Calu3 (cell line): ENCODE measurements at regions not wholly inside any gene's neighbourhood (a gene's known extent, or its start where the extent isn't known, plus 50 kb on each side); places are given as distances from the start of the nearest gene placed in this dataset.

Experiments used
- BruUV-seq: library from RNA; stranded (reverse); fragments of 400-500 nt; replicated peaks from 2 replicates; lab custom pipeline; 2021; lab: Mats Ljungman, UMichigan
- CTCF ChIA-PET: fragments of 300-600 bp; sonication (Branson Sonifier 250); formaldehyde crosslinking; loops from one replicate; lab custom pipeline; 2022; ENCODE audit warnings: antibody characterized with exemption; lab: Charles Lee
- DNase-seq: peaks from one replicate; pipeline ENCODE4 v3.0.0; 2022
- H3K27ac Mint-ChIP-seq: one replicate; pipeline ENCODE4 v1.8.0; 2022; ENCODE audit warnings: mixed read lengths; ENCODE audit not compliant: unreplicated experiment
- H3K27me3 Mint-ChIP-seq: one replicate; pipeline ENCODE4 v1.8.0; 2022; ENCODE audit warnings: mixed read lengths; ENCODE audit not compliant: unreplicated experiment
- H3K36me3 Mint-ChIP-seq: one replicate; pipeline ENCODE4 v1.8.0; 2022; ENCODE audit warnings: mild to moderate bottlenecking, moderate library complexity, mixed read lengths; ENCODE audit not compliant: insufficient read depth, unreplicated experiment
- H3K4me1 Mint-ChIP-seq: one replicate; pipeline ENCODE4 v1.8.0; 2022; ENCODE audit warnings: mild to moderate bottlenecking, low read depth, mixed read lengths; ENCODE audit not compliant: unreplicated experiment
- H3K4me3 Mint-ChIP-seq: one replicate; pipeline ENCODE4 v1.8.0; 2022; ENCODE audit warnings: mild to moderate bottlenecking, low read depth, moderate library complexity, mixed read lengths; ENCODE audit not compliant: unreplicated experiment
- H3K9me3 Mint-ChIP-seq: one replicate; pipeline ENCODE4 v1.8.0; 2022; ENCODE audit warnings: low read depth, mixed read lengths; ENCODE audit not compliant: unreplicated experiment
- intact Hi-C: fragments of 100-400 bp; cut with micrococcal nuclease; formaldehyde crosslinking; loops from one replicate; pipeline ENCODE4 v1.10.0; 2022; ENCODE audit not compliant: unreplicated experiment
- TF ChIP-seq, protein P1 (sequence below): fragments of 200-600 bp; IDR thresholded peaks from one replicate; pipeline ENCODE4 v1.8.0; 2022; ENCODE audit warnings: antibody characterized with exemption; ENCODE audit not compliant: unreplicated experiment

DNA sequence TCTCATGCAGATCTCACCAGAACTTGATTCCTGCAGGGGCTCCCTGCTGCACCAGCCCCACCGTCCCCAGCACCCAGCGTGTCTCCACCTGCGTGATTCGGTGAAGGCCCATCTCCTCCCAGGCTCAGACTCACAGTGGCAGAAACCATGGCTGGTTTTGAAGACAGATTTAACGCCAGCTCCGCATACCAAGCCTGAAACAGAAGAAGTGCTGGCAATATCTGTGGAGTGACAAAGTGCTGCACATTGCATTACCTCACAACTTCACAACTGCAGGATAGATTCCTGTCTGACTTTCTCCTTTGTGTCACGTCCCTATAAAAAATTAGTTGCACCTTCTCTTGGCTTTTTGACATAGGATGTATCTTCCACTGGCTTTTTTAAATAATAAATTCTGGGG is 120.7 kb downstream of the TTLL2 start:
- no peak for DNase-seq
- no peak overlapping the region for H3K4me3 Mint-ChIP-seq
- no peaks in the 10 kb centered on the region for H3K4me1 Mint-ChIP-seq
- BruUV-seq = no TSS peak
- TF ChIP-seq, protein P1, sequence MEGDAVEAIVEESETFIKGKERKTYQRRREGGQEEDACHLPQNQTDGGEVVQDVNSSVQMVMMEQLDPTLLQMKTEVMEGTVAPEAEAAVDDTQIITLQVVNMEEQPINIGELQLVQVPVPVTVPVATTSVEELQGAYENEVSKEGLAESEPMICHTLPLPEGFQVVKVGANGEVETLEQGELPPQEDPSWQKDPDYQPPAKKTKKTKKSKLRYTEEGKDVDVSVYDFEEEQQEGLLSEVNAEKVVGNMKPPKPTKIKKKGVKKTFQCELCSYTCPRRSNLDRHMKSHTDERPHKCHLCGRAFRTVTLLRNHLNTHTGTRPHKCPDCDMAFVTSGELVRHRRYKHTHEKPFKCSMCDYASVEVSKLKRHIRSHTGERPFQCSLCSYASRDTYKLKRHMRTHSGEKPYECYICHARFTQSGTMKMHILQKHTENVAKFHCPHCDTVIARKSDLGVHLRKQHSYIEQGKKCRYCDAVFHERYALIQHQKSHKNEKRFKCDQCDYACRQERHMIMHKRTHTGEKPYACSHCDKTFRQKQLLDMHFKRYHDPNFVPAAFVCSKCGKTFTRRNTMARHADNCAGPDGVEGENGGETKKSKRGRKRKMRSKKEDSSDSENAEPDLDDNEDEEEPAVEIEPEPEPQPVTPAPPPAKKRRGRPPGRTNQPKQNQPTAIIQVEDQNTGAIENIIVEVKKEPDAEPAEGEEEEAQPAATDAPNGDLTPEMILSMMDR = no peak
- H3K27me3 Mint-ChIP-seq = peaks cover 54% of the 10 kb centered on the region
- no peaks in the 10 kb centered on the region for H3K9me3 Mint-ChIP-seq
- H3K27ac Mint-ChIP-seq = no peak overlapping the region
- intact Hi-C loops = no loop called here
- CTCF ChIA-PET = interaction anchor here (1.2 kb wide), 1 partner anchor 8 kb away, joined by 3 read pairs; no protein-coding TSS in a partner anchor
- H3K36me3 Mint-ChIP-seq = no peaks in the 10 kb centered on the region

DNA sequence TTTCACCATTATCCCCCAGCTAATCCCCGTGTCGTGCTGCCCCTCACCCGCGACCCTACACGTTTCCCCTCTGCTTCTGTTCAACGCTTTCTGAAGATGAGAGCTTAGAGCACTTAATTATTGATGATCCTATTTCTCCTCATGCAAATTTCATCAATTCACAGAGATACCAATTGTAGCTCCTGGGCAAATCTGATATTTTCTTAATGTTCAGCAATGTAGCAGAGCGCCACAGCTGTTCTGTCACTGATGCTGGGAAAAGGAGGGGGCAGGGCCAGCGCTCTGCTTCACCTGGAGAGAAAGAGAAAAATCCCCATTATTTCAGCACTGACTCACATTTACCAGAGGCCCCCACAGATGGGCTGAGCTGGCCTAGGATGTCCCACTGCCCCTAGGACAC is 121.2 kb downstream of the TTLL2 start:
- no peak for DNase-seq
- peaks cover 54% of the 10 kb centered on the region for H3K27me3 Mint-ChIP-seq
- H3K9me3 Mint-ChIP-seq = no peaks in the 10 kb centered on the region
- CTCF ChIA-PET = interaction anchor here (1.2 kb wide), 1 partner anchor 9 kb away, joined by 3 read pairs; no protein-coding TSS in a partner anchor
- H3K36me3 Mint-ChIP-seq = no peaks in the 10 kb centered on the region
- TF ChIP-seq, protein P1 = no peak
- H3K4me3 Mint-ChIP-seq = no peak overlapping the region
- intact Hi-C loops = no loop called here
- H3K4me1 Mint-ChIP-seq = no peaks in the 10 kb centered on the region
- no peak overlapping the region for H3K27ac Mint-ChIP-seq
- BruUV-seq = no TSS peak

DNA sequence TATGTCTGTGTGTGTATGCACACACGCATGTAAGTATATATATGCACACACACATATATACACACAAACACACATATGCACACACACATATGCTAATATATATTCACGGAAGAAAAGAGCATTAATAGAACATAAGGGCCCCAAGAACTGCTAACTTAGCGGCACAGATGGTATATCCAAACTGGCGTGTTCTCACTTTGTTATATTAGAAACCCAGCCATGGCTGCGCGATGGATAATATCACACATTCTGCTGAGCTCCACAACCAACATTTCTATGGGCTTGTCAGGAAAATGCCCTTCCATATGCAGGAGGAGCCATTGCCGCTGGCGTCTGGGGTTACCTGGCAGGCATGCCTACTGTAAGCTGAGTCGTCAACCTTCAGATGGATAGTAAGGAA is 122.1 kb downstream of the TTLL2 start:
- Mint-ChIP-seq H3K36me3 (no peaks in the 10 kb centered on the region), H3K27ac (no peak overlapping the region), H3K4me3 (no peak overlapping the region), H3K27me3 (peaks cover 49% of the 10 kb centered on the region), H3K4me1 (no peaks in the 10 kb centered on the region), H3K9me3 (no peaks in the 10 kb centered on the region)
- TF ChIP-seq, protein P1 = no peak
- DNase-seq = no peak
- CTCF ChIA-PET = no interaction called here
- BruUV-seq = no TSS peak
- intact Hi-C loops = no loop called here

DNA sequence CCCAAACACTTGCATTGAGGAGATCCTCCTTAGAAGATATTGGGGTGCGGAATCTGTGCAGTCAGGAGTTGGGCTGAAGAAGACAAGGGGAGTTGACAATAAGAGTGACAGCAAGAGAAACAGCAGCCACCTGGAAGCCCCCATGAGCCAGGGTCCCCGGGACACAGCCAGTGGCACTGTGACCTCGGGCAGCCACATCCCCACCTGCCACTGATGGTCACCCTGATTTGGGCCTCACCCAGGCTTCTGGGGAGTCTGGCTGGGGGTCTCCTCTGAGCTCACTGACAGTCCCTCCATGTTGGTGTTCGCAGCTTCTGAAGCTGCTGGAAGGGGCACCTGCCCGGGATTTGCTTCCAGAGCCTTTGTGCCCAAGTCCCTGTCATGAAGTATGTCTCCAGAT is 123.5 kb downstream of the TTLL2 start:
- Mint-ChIP-seq H3K36me3 (no peaks in the 10 kb centered on the region), H3K4me1 (no peaks in the 10 kb centered on the region), H3K27ac (no peak overlapping the region), H3K9me3 (no peaks in the 10 kb centered on the region), H3K27me3 (peaks cover 35% of the 10 kb centered on the region), H3K4me3 (no peak overlapping the region)
- TF ChIP-seq, protein P1 = no peak
- DNase-seq = no peak
- intact Hi-C loops = no loop called here
- CTCF ChIA-PET = no interaction called here
- BruUV-seq = no TSS peak
